Activated CD8-positive, alpha-beta T cell treated with anti-CD3 and anti-CD28 coated beads, Interleukin-2, amount 10 ng/mL, durations not matched to agents 7 days and 5 days (primary cell): ENCODE measurements at regions not wholly inside any gene's neighbourhood (a gene's known extent, or its start where the extent isn't known, plus 50 kb on each side); places are given as distances from the start of the nearest gene placed in this dataset.

Experiments used
- ATAC-seq: fragments of 150-1000 bp; cut with Tn5 transposase; one replicate; pipeline ENCODE4 v1.10.0; 2021; ENCODE audit warnings: moderate library complexity
- CTCF ChIA-PET: fragments of 350-600 bp; sonication (Branson Sonifier 250); formaldehyde crosslinking; loops from one replicate; lab custom pipeline; 2021; ENCODE audit warnings: antibody characterized with exemption; lab: Charles Lee
- POLR2A ChIA-PET: fragments of 350-600 bp; sonication (Branson Sonifier 250); formaldehyde crosslinking; loops from one replicate; lab custom pipeline; 2021; ENCODE audit warnings: antibody characterized with exemption; lab: Charles Lee
- DNase-seq: peaks from one replicate; pipeline ENCODE4 v3.0.0-alpha.2; 2020
- H3K27ac Mint-ChIP-seq: one replicate; pipeline ENCODE4 v1.8.0; 2021; ENCODE audit warnings: mild to moderate bottlenecking, mixed read lengths
- H3K27me3 Mint-ChIP-seq: one replicate; pipeline ENCODE4 v1.8.0; 2021; ENCODE audit warnings: low read depth, mixed read lengths
- H3K36me3 Mint-ChIP-seq: one replicate; pipeline ENCODE4 v1.8.0; 2021; ENCODE audit warnings: low read depth, mixed read lengths
- H3K4me1 Mint-ChIP-seq: one replicate; pipeline ENCODE4 v1.8.0; 2021; ENCODE audit warnings: low read depth, mixed read lengths
- H3K4me3 Mint-ChIP-seq: one replicate; pipeline ENCODE4 v1.8.0; 2021; ENCODE audit warnings: mild to moderate bottlenecking, mixed read lengths
- H3K9me3 Mint-ChIP-seq: one replicate; pipeline ENCODE4 v1.8.0; 2022; ENCODE audit warnings: mixed read lengths; ENCODE audit not compliant: insufficient read depth

- H3K4me1 Mint-ChIP-seq: no peaks in the 10 kb centered on the region
- H3K9me3 Mint-ChIP-seq: no peaks in the 10 kb centered on the region
- H3K27me3 Mint-ChIP-seq: no peaks in the 10 kb centered on the region
- no peak overlapping the region for H3K27ac Mint-ChIP-seq
- DNase-seq (no peak), ATAC-seq (no peak)
- ChIA-PET POLR2A (no interaction called here), CTCF (no interaction called here)
- H3K36me3 Mint-ChIP-seq: no peaks in the 10 kb centered on the region
- no peak overlapping the region for H3K4me3 Mint-ChIP-seq
These were observed 1030.5 kb upstream of the TMEM132C start for GRCh38 chr12:127236491-127236890.

GRCh38 chr12:127237151-127237550 lies 1029.8 kb upstream of the TMEM132C start:
- H3K36me3 Mint-ChIP-seq: no peaks in the 10 kb centered on the region
- no peak overlapping the region for H3K4me3 Mint-ChIP-seq
- no peak overlapping the region for H3K27ac Mint-ChIP-seq
- no peaks in the 10 kb centered on the region for H3K9me3 Mint-ChIP-seq
- DNase-seq (no peak), ATAC-seq (no peak)
- POLR2A ChIA-PET: no interaction called here
- H3K4me1 Mint-ChIP-seq: no peaks in the 10 kb centered on the region
- H3K27me3 Mint-ChIP-seq: no peaks in the 10 kb centered on the region
- CTCF ChIA-PET: no interaction called here

- no peak for DNase-seq
- no peaks in the 10 kb centered on the region for H3K4me1 Mint-ChIP-seq
- no peak overlapping the region for H3K4me3 Mint-ChIP-seq
- ChIA-PET CTCF (no interaction called here), POLR2A (no interaction called here)
- H3K27me3 Mint-ChIP-seq: no peaks in the 10 kb centered on the region
- H3K9me3 Mint-ChIP-seq: no peaks in the 10 kb centered on the region
- H3K36me3 Mint-ChIP-seq: no peaks in the 10 kb centered on the region
- H3K27ac Mint-ChIP-seq: no peak overlapping the region
- ATAC-seq: no peak
These were observed 1028.9 kb upstream of the TMEM132C start for GRCh38 chr12:127238107-127238506.

DNA sequence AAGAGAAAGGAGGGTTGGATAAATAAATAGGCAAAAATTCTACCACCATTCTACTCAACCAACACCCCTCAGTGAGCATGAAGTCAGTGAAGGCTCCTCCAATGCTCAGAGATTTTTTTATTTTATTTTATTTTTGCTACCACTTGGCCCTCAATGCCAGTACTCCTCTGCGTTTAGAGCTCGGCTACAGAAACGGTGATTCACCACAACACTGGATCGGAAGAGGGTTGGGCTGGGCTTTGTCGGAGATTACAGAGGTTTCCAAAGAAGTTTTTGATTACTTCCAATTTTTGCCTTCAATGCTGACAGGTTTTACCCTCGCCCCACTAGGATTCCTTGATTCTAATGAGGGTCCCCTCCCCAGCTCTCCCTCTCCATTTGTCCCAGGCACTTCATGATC lies 1027.2 kb upstream of the TMEM132C start:
- Mint-ChIP-seq H3K4me3 (no peak overlapping the region), H3K36me3 (no peaks in the 10 kb centered on the region), H3K27me3 (no peaks in the 10 kb centered on the region), H3K9me3 (no peaks in the 10 kb centered on the region), H3K27ac (no peak overlapping the region), H3K4me1 (no peaks in the 10 kb centered on the region)
- ATAC-seq (no peak), DNase-seq (no peak)
- ChIA-PET POLR2A (interaction anchor here (0.6 kb wide), 1 partner anchor 22 kb away, joined by 3 read pairs; no protein-coding TSS in a partner anchor), CTCF (no interaction called here)

- H3K4me3 Mint-ChIP-seq: no peak overlapping the region
- POLR2A ChIA-PET: no interaction called here
- H3K27me3 Mint-ChIP-seq: no peaks in the 10 kb centered on the region
- CTCF ChIA-PET: no interaction called here
- H3K36me3 Mint-ChIP-seq: no peaks in the 10 kb centered on the region
- no peak overlapping the region for H3K27ac Mint-ChIP-seq
- DNase-seq (no peak), ATAC-seq (no peak)
- H3K4me1 Mint-ChIP-seq: no peaks in the 10 kb centered on the region
- no peaks in the 10 kb centered on the region for H3K9me3 Mint-ChIP-seq
These were observed 1026.6 kb upstream of the TMEM132C start for GRCh38 chr12:127240249-127240929.

DNA sequence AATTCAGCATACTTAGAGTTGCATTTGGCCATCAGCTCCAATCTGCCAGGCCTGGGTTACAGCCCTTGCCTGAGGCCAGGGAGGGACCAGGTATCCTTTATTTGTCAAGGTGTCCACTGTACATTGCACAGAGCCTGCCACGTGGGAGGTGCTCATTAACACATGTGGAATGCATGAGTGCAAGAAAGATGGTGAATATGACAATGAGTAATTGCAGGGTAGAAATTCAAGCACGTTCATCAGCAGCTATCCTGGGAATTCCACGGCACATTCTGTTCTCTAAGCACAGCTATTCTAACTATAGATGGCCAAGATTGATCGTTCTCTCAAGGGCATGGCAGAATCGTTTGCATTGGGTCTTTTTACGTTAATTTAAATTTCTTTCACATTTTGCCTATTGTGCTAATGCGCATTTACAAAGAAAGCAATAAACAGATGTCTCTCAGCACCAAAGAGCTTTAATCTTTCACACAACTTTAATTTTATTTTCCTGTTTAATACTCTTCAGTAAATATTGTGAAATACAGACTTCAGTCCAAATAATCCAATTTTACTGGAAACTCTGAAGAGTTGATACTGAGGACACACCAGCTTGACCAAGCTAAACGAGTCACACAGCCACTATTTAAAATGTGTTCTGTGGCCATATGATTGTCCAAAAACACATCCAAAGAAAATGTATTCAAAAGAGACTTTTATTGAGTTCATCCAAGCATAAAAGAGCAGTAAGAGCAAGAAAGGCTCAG lies 1025.7 kb upstream of the TMEM132C start:
- H3K9me3 Mint-ChIP-seq: no peaks in the 10 kb centered on the region
- no peak overlapping the region for H3K27ac Mint-ChIP-seq
- ATAC-seq (no peak), DNase-seq (no peak)
- H3K4me1 Mint-ChIP-seq: no peaks in the 10 kb centered on the region
- POLR2A ChIA-PET: no interaction called here
- H3K4me3 Mint-ChIP-seq: no peak overlapping the region
- CTCF ChIA-PET: no interaction called here
- no peaks in the 10 kb centered on the region for H3K36me3 Mint-ChIP-seq
- H3K27me3 Mint-ChIP-seq: no peaks in the 10 kb centered on the region

- H3K27ac Mint-ChIP-seq: no peak overlapping the region
- no peaks in the 10 kb centered on the region for H3K9me3 Mint-ChIP-seq
- ATAC-seq: no peak
- no peak for DNase-seq
- no peaks in the 10 kb centered on the region for H3K27me3 Mint-ChIP-seq
- no peaks in the 10 kb centered on the region for H3K4me1 Mint-ChIP-seq
- ChIA-PET CTCF (no interaction called here), POLR2A (no interaction called here)
- no peaks in the 10 kb centered on the region for H3K36me3 Mint-ChIP-seq
- no peak overlapping the region for H3K4me3 Mint-ChIP-seq
These were observed 1022.0 kb upstream of the TMEM132C start for GRCh38 chr12:127245009-127245408.

- Mint-ChIP-seq H3K4me3 (no peak overlapping the region), H3K27ac (no peak overlapping the region), H3K36me3 (no peaks in the 10 kb centered on the region), H3K4me1 (no peaks in the 10 kb centered on the region), H3K9me3 (no peaks in the 10 kb centered on the region), H3K27me3 (no peaks in the 10 kb centered on the region)
- POLR2A ChIA-PET: no interaction called here
- ATAC-seq (no peak), DNase-seq (no peak)
- CTCF ChIA-PET: no interaction called here
These were observed 1021.5 kb upstream of the TMEM132C start for GRCh38 chr12:127245437-127245836.

DNA sequence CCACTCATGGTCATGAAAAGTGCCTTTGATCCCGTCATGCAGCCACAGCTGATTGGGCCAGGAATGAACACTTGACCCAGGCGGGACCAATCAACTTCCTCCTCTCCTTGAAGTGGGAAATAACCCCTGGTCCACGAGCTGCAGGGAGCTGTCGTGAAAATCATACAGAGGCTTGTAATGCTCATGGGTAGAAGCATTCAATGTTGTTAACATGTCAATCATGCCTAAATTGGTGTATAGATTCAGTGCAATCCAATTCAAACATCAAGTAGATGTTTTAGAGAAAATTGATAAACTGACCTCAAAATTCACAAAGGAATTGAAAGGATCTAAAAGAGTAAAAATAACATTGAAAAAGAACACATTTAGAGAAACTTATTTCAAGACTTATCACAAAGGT lies 1019.0 kb upstream of the TMEM132C start:
- Mint-ChIP-seq H3K27me3 (no peaks in the 10 kb centered on the region), H3K4me3 (no peak overlapping the region), H3K4me1 (no peaks in the 10 kb centered on the region), H3K27ac (no peak overlapping the region), H3K9me3 (no peaks in the 10 kb centered on the region), H3K36me3 (no peaks in the 10 kb centered on the region)
- DNase-seq: no peak
- ChIA-PET POLR2A (no interaction called here), CTCF (no interaction called here)
- no peak for ATAC-seq

DNA sequence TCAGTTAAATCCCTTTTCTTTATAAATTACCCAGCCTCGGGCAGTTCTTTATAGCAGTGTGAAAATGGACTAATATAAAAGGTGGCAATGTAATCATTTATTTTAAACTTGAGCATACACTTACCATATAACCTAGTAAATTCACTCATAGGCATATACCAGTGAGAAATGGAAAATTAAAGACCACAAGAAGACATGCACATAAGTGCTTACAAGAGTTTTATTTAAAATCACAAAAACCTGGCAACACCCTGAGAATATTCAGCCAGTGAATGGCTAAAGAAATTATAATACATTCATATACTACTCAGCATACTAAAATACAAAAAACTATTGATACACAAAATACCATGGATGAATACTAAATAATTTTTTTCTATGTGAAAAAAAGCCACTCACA lies 1017.5 kb upstream of the TMEM132C start:
- ATAC-seq (no peak), DNase-seq (no peak)
- ChIA-PET POLR2A (no interaction called here), CTCF (no interaction called here)
- Mint-ChIP-seq H3K9me3 (no peaks in the 10 kb centered on the region), H3K4me3 (no peak overlapping the region), H3K27ac (no peak overlapping the region), H3K4me1 (no peaks in the 10 kb centered on the region), H3K36me3 (no peaks in the 10 kb centered on the region), H3K27me3 (no peaks in the 10 kb centered on the region)

- no peaks in the 10 kb centered on the region for H3K4me1 Mint-ChIP-seq
- ATAC-seq (no peak), DNase-seq (no peak)
- no peak overlapping the region for H3K4me3 Mint-ChIP-seq
- ChIA-PET POLR2A (no interaction called here), CTCF (no interaction called here)
- no peaks in the 10 kb centered on the region for H3K9me3 Mint-ChIP-seq
- no peaks in the 10 kb centered on the region for H3K36me3 Mint-ChIP-seq
- H3K27me3 Mint-ChIP-seq: no peaks in the 10 kb centered on the region
- no peak overlapping the region for H3K27ac Mint-ChIP-seq
These were observed 1013.1 kb upstream of the TMEM132C start for GRCh38 chr12:127253797-127254327.

DNA sequence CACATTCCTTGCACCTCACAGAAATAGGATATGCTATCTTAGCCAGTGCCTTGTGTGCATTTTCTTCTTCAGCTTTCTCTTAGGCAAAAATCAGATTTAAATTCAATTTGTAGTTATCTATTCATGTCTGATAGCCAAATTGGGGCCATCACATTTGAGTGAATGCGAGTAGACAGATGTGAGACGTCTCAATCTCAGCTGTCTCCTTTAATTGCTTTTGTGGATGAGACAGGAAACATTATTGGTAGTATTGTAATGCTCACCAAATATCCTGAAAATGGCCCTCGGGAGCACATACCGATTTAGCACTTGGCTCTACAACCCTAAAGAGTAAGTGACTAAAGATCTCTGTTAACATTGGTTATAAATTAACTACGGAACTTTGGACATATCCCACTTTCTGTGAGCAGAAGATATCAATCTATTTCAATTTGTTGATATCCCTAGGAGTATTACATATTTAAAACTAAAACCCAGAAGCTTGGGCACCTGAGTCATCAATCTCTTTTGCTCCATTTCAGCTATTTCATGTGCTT lies 1012.5 kb upstream of the TMEM132C start:
- CTCF ChIA-PET: no interaction called here
- POLR2A ChIA-PET: no interaction called here
- Mint-ChIP-seq H3K27ac (no peak overlapping the region), H3K36me3 (no peaks in the 10 kb centered on the region), H3K27me3 (no peaks in the 10 kb centered on the region), H3K4me3 (no peak overlapping the region), H3K9me3 (no peaks in the 10 kb centered on the region), H3K4me1 (no peaks in the 10 kb centered on the region)
- DNase-seq: no peak
- no peak for ATAC-seq
